Endodermal cell (in vitro differentiated cells): ENCODE measurements at regions not wholly inside any gene's neighbourhood (a gene's known extent, or its start where the extent isn't known, plus 50 kb on each side); places are given as distances from the start of the nearest gene placed in this dataset.

ENCODE experiments used
- DNase-seq: peaks from one replicate; pipeline ENCODE4 v3.0.0-alpha.2; 2017
- H3K27ac ChIP-seq: 2 replicates; pipeline ENCODE4 v1.5.1; 2013; ENCODE audit warnings: mild to moderate bottlenecking, low read depth, low read length, moderate library complexity
- H3K27me3 ChIP-seq: 2 replicates; pipeline ENCODE4 v1.6.1; 2013; ENCODE audit warnings: mild to moderate bottlenecking, low read length, moderate library complexity; ENCODE audit not compliant: insufficient read depth, control insufficient read depth, poor library complexity, severe bottlenecking
- H3K36me3 ChIP-seq: 2 replicates; pipeline ENCODE4 v1.7.0; 2013; ENCODE audit warnings: mild to moderate bottlenecking, low read length, moderate library complexity; ENCODE audit not compliant: control insufficient read depth, insufficient read depth
- H3K4me1 ChIP-seq: one replicate; pipeline ENCODE4 v1.7.0; 2013; ENCODE audit warnings: low read length; ENCODE audit not compliant: control insufficient read depth, insufficient read depth
- H3K4me3 ChIP-seq: 2 replicates; pipeline ENCODE4 v1.5.1; 2013; ENCODE audit warnings: mild to moderate bottlenecking, low read length, moderate library complexity
- H3K9ac ChIP-seq: 2 replicates; pipeline ENCODE4 v1.6.1; 2013; ENCODE audit warnings: mild to moderate bottlenecking, low read length, moderate library complexity; ENCODE audit not compliant: poor library complexity, severe bottlenecking; ENCODE audit errors: extremely low read depth
- H3K9me3 ChIP-seq: 2 replicates; pipeline ENCODE4 v1.6.1; 2013; ENCODE audit warnings: mild to moderate bottlenecking, low read length, moderate library complexity; ENCODE audit not compliant: control insufficient read depth
- H3K27ac Mint-ChIP-seq: 2 replicates; pipeline ENCODE4 v1.8.0; 2020; ENCODE audit warnings: mixed read lengths
- H3K27me3 Mint-ChIP-seq: 2 replicates; pipeline ENCODE4 v1.8.0; 2021; ENCODE audit warnings: mild to moderate bottlenecking, mixed read lengths; ENCODE audit not compliant: insufficient read depth
- H3K36me3 Mint-ChIP-seq: 2 replicates; pipeline ENCODE4 v1.8.0; 2020; ENCODE audit warnings: low read depth, mixed read lengths
- H3K4me1 Mint-ChIP-seq: 2 replicates; pipeline ENCODE4 v1.8.0; 2020; ENCODE audit warnings: mixed read lengths
- H3K4me3 Mint-ChIP-seq: 2 replicates; pipeline ENCODE4 v1.8.0; 2020; ENCODE audit warnings: mild to moderate bottlenecking, moderate library complexity, mixed read lengths
- H3K9me3 Mint-ChIP-seq: 2 replicates; pipeline ENCODE4 v1.8.0; 2020; ENCODE audit warnings: mild to moderate bottlenecking, mixed read lengths
- WGBS, 2 experiments: methylation state at CpG; one replicate each; pipeline versions ENCODE4 v1.1.5 to v1.1.7; 2013; ENCODE audit warnings: missing lambda C conversion rate in 2 of 2, mixed read lengths in 1 of 2; ENCODE audit not compliant: insufficient coverage in 1 of 2, insufficient read length in 1 of 2; 5-methylcytosine and 5-hydroxymethylcytosine counted together
- TF ChIP-seq, protein P1 (sequence below): fragments of 200-600 bp; sonication (generic); conservative IDR thresholded peaks from 2 replicates; pipeline ENCODE4 v1.5.0; 2021; ENCODE audit warnings: antibody characterized with exemption, mild to moderate bottlenecking

DNA sequence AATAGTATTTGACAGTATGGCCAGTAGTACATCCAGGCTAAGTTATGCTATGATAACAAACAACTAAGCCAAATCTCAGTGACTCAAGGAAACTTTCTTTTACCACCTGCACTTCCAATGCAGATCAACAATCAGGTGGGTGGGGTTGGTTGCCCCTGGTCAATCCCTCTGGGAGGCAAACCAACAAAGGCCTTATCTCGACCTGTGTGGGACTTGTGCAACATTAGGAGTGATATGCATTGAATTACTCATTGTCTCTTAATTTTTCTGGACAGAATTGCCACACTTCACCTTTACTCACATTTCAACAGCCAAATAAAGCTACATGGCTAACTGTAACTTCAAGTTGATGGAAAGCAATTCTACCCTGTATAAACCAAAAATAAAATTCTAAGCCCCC lies 1049.3 kb upstream of the CDH2 start:
- H3K27me3 Mint-ChIP-seq = no peaks in the 10 kb centered on the region
- H3K4me1 Mint-ChIP-seq = peaks cover 6% of the 10 kb centered on the region
- TF ChIP-seq, protein P1, sequence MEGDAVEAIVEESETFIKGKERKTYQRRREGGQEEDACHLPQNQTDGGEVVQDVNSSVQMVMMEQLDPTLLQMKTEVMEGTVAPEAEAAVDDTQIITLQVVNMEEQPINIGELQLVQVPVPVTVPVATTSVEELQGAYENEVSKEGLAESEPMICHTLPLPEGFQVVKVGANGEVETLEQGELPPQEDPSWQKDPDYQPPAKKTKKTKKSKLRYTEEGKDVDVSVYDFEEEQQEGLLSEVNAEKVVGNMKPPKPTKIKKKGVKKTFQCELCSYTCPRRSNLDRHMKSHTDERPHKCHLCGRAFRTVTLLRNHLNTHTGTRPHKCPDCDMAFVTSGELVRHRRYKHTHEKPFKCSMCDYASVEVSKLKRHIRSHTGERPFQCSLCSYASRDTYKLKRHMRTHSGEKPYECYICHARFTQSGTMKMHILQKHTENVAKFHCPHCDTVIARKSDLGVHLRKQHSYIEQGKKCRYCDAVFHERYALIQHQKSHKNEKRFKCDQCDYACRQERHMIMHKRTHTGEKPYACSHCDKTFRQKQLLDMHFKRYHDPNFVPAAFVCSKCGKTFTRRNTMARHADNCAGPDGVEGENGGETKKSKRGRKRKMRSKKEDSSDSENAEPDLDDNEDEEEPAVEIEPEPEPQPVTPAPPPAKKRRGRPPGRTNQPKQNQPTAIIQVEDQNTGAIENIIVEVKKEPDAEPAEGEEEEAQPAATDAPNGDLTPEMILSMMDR = no peak
- H3K4me3 Mint-ChIP-seq = no peak overlapping the region
- no peak overlapping the region for H3K4me3 ChIP-seq
- H3K27ac Mint-ChIP-seq = no peak overlapping the region
- H3K9me3 ChIP-seq = no peaks in the 10 kb centered on the region
- no peak overlapping the region for H3K9ac ChIP-seq
- no peaks in the 10 kb centered on the region for H3K4me1 ChIP-seq
- peaks cover 6% of the 10 kb centered on the region for H3K36me3 Mint-ChIP-seq
- DNase-seq = no peak
- no peaks in the 10 kb centered on the region for H3K27me3 ChIP-seq
- no peaks in the 10 kb centered on the region for H3K36me3 ChIP-seq
- no peaks in the 10 kb centered on the region for H3K9me3 Mint-ChIP-seq
- H3K27ac ChIP-seq = no peak overlapping the region
- WGBS, 2 experiments = 78% methylated on average over 1 of the region's 1 CpG; no CpG with 5 or more reads in 1 of the 2 experiments

DNA sequence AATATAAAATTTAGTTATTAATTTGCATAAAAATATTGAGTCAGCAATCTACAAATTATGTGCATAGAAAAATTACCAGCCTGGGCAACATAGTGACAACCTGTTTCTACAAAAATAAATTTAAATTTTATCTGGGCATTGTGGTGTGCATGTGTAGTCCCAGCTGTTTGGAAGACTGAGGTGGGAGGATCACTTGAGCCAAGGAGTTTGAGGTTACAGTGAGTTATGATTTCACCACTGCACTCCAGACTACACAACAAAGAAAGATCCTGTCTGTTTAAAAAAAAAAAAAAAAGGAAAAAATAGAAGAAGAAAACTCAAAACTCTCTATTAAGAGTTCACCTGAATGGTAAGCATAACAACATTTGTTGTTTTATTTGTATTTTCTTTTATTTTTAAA lies 1048.4 kb upstream of the CDH2 start:
- H3K9me3 ChIP-seq = no peaks in the 10 kb centered on the region
- Mint-ChIP-seq H3K4me3 (no peak overlapping the region), H3K9me3 (peaks cover 3% of the 10 kb centered on the region), H3K36me3 (peaks cover under 1% of the 10 kb centered on the region), H3K4me1 (peaks cover 6% of the 10 kb centered on the region), H3K27ac (no peak overlapping the region), H3K27me3 (no peaks in the 10 kb centered on the region)
- TF ChIP-seq, protein P1 = no peak
- no peak overlapping the region for H3K4me3 ChIP-seq
- no peak overlapping the region for H3K9ac ChIP-seq
- no peak overlapping the region for H3K27ac ChIP-seq
- H3K36me3 ChIP-seq = no peaks in the 10 kb centered on the region
- no peaks in the 10 kb centered on the region for H3K4me1 ChIP-seq
- no peaks in the 10 kb centered on the region for H3K27me3 ChIP-seq
- no peak for DNase-seq

DNA sequence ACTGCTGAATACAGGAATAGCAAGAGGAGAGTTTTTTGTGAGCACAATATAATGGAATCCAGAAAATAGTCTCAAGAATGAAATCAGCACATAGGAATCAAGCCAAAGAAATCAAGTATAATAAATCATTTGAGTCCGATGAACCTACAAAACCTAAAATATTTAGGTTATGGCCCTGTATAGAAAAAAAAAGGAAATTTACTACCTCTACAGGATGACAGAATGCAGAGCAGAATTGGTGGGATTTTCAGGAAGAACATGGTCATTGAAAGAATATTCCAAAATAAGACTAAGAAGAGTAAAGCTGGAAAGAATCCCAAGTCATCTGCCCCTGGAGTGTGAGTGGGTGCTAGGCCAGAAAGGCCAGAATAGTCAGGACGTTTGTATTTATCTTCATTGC lies 1041.2 kb upstream of the CDH2 start:
- TF ChIP-seq, protein P1 = no peak
- Mint-ChIP-seq H3K4me1 (peaks cover 8% of the 10 kb centered on the region), H3K4me3 (no peak overlapping the region), H3K27me3 (no peaks in the 10 kb centered on the region), H3K27ac (no peak overlapping the region), H3K9me3 (peaks cover 11% of the 10 kb centered on the region), H3K36me3 (peaks cover 12% of the 10 kb centered on the region)
- Histone ChIP-seq H3K27ac (no peak overlapping the region), H3K36me3 (no peaks in the 10 kb centered on the region), H3K9me3 (no peaks in the 10 kb centered on the region), H3K4me3 (no peak overlapping the region), H3K4me1 (no peaks in the 10 kb centered on the region), H3K27me3 (no peaks in the 10 kb centered on the region), H3K9ac (no peak overlapping the region)
- DNase-seq = no peak
- WGBS, 2 experiments = 65% methylated on average over 2 of the region's 2 CpGs; no CpG with 5 or more reads in 1 of the 2 experiments
